ENCODE measurements at regions not wholly inside any gene's neighbourhood (a gene's known extent, or its start where the extent isn't known, plus 50 kb on each side); places are given as distances from the start of the nearest gene placed in this dataset.

DNA sequence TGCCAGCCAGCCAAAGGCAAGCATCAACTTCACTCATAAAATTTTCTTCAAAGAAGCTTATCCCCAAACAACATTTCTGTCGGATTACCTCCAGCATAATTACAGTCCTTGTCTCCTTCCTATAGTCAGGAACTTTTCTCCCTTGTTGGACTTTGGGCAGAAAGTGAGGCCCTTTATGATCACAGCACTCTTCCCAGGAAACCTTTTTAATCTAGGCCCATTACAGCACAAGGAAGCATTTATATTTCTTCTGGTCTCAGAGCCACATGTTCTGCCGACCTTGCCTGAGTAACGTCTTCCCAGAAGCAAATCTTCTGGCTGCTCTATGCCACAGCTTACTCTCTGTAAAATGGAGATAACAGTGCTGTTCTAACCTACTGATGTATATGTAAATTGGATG, 437.2 kb upstream of the SLC35B3 start:
- TF ChIP-seq, protein P1, sequence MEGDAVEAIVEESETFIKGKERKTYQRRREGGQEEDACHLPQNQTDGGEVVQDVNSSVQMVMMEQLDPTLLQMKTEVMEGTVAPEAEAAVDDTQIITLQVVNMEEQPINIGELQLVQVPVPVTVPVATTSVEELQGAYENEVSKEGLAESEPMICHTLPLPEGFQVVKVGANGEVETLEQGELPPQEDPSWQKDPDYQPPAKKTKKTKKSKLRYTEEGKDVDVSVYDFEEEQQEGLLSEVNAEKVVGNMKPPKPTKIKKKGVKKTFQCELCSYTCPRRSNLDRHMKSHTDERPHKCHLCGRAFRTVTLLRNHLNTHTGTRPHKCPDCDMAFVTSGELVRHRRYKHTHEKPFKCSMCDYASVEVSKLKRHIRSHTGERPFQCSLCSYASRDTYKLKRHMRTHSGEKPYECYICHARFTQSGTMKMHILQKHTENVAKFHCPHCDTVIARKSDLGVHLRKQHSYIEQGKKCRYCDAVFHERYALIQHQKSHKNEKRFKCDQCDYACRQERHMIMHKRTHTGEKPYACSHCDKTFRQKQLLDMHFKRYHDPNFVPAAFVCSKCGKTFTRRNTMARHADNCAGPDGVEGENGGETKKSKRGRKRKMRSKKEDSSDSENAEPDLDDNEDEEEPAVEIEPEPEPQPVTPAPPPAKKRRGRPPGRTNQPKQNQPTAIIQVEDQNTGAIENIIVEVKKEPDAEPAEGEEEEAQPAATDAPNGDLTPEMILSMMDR (conservative IDR thresholded peaks at IDR 0.05 in 1 of 2, IDR thresholded peaks at IDR 0.05 in 1 of 2; ENCODE audit: extremely low read depth in 1 of 2, insufficient read depth in 1 of 2, low read depth in 1 of 2, low read length in 2 of 2): no peak
- no peak for TF ChIP-seq EZH2 (IDR thresholded peaks at IDR 0.05; ENCODE audit: borderline replicate concordance, low read length)

All from mammary epithelial cell (primary cell).